Activated B cell treated with CpG ODN at 0.5 μM for 24 hours (primary cell): ENCODE measurements at regions not wholly inside any gene's neighbourhood (a gene's known extent, or its start where the extent isn't known, plus 50 kb on each side); places are given as distances from the start of the nearest gene placed in this dataset.

Experiments used
- ATAC-seq: fragments of 200-7000 bp; cut with Tn5 transposase; one replicate; pipeline ENCODE4 v1.10.0; 2021; ENCODE audit warnings: low read depth, mild to moderate bottlenecking, moderate library complexity
- CTCF ChIA-PET: fragments of 350-600 bp; sonication (Branson Sonifier 250); formaldehyde crosslinking; loops from one replicate; lab custom pipeline; 2021; ENCODE audit warnings: antibody characterized with exemption; lab: Charles Lee
- POLR2A ChIA-PET: fragments of 350-600 bp; sonication (Branson Sonifier 250); formaldehyde crosslinking; loops from one replicate; lab custom pipeline; 2021; ENCODE audit warnings: antibody characterized with exemption; lab: Charles Lee
- DNase-seq: peaks from one replicate; pipeline ENCODE4 v3.0.0; 2022
- H3K27ac Mint-ChIP-seq: one replicate; pipeline ENCODE4 v1.8.0; 2020; ENCODE audit warnings: mixed read lengths
- H3K27me3 Mint-ChIP-seq: one replicate; pipeline ENCODE4 v1.8.0; 2021; ENCODE audit warnings: mixed read lengths
- H3K36me3 Mint-ChIP-seq: one replicate; pipeline ENCODE4 v1.8.0; 2021; ENCODE audit warnings: low read depth, mixed read lengths
- H3K4me1 Mint-ChIP-seq: one replicate; pipeline ENCODE4 v1.8.0; 2021; ENCODE audit warnings: mixed read lengths
- H3K4me3 Mint-ChIP-seq: one replicate; pipeline ENCODE4 v1.8.0; 2020; ENCODE audit warnings: mild to moderate bottlenecking, mixed read lengths
- H3K9me3 Mint-ChIP-seq: one replicate; pipeline ENCODE4 v1.8.0; 2020; ENCODE audit warnings: mixed read lengths
- CTCF ChIP-seq: fragments of 200-600 bp; IDR thresholded peaks from one replicate; pipeline ENCODE4 v1.8.0; 2022; ENCODE audit warnings: antibody characterized with exemption, mild to moderate bottlenecking
- intact Hi-C: fragments of 100-400 bp; cut with micrococcal nuclease; formaldehyde crosslinking; loops from one replicate; pipeline ENCODE4 v1.15.1; 2024

DNA sequence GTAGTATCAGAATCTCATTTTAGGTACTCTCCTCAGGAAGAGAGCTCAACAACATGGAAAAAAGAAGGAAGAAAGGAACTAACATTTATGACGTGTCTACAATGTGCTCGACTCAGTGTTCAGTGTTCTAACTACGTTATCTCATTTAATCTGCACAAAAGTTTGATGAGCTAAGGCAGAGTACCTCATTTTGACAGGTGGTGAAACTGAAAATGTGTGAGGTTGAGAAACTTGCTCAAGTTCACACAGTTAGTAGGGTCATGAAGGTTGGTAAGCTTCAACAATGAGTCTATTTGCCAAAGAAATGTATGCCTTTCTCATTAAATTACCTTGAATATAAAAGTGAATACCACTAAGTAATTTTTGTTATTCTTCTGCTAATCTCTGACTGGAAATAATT is 165.1 kb downstream of the CAAP1 start:
- Mint-ChIP-seq H3K4me1 (no peaks in the 10 kb centered on the region), H3K9me3 (peaks cover 3% of the 10 kb centered on the region), H3K36me3 (no peaks in the 10 kb centered on the region), H3K4me3 (no peak overlapping the region), H3K27ac (no peak overlapping the region), H3K27me3 (no peaks in the 10 kb centered on the region)
- no peak for TF ChIP-seq CTCF
- ChIA-PET CTCF (no interaction called here), POLR2A (no interaction called here)
- DNase-seq (no peak), ATAC-seq (no peak)
- intact Hi-C loops, result no loop called here

DNA sequence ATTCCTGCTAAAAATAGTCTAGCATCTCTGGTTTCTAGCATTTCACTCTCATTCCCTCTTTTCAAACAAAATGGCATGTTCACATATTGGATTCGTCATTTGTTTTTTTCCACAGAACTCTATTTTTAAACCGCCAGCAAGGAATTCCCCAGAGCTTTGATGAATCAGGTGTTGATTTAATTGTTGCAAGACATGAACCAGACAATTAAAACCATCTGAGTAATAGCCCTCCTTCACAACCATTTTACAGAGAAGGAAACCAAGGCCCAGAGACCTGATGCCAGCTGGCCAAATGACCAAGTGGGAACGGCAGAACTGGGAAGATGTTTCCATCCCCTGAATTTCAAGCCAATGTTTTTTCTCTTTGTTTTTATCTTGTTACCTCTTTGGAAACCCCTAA is 167.0 kb downstream of the CAAP1 start:
- intact Hi-C loops, result no loop called here
- POLR2A ChIA-PET, result no interaction called here

DNA sequence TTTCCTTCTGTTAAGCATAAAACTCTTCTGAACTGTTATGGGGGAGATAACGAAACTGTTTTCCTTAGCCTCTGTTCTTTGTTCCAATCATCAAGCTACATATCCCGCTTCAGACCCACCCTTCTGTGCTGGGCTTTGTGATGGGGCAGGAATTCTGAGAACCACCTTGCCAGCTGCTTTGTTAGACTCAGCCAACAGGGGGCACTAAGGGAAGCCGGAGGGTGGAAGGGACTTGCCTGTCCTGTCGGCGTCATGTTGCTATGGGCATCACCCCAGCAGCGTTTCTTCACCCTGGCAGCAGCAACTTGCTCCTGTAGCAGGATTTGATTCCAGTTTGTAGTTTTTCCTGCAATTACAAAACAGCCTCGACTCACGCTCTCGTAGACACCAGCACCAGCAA is 169.1 kb downstream of the CAAP1 start:
- Mint-ChIP-seq H3K9me3 (no peaks in the 10 kb centered on the region), H3K27me3 (no peaks in the 10 kb centered on the region), H3K4me3 (no peak overlapping the region), H3K27ac (no peak overlapping the region), H3K36me3 (no peaks in the 10 kb centered on the region), H3K4me1 (no peaks in the 10 kb centered on the region)
- intact Hi-C loops, result no loop called here
- no peak for ATAC-seq
- no peak for TF ChIP-seq CTCF
- DNase-seq, result no peak
- CTCF ChIA-PET, result no interaction called here
- POLR2A ChIA-PET, result no interaction called here

More for the DNA sequence above, 167.0 kb downstream of the CAAP1 start:
- Mint-ChIP-seq H3K4me3 (no peak overlapping the region), H3K4me1 (no peaks in the 10 kb centered on the region), H3K9me3 (no peaks in the 10 kb centered on the region), H3K36me3 (no peaks in the 10 kb centered on the region), H3K27me3 (no peaks in the 10 kb centered on the region), H3K27ac (no peak overlapping the region)
- CTCF ChIA-PET, result no interaction called here
- DNase-seq (no peak), ATAC-seq (no peak)
- TF ChIP-seq CTCF, result no peak

DNA sequence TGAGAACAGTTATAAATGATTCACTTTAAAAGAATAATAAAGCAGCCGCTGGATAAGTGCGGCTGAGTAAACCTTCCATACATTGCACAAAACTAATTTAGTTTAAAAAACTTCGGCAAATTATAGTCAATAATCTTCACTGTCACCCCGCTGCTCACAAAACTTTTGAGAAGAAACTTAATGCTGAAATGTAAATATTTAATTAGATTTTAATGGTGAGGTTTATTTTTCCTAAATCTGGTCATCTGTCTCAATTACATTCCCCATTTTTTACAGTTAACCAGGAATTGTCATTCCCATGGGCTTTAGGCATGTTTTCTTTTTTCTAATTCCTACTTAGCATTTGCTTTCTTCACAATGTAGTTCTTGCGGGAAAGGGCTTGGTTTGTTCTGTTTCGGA is 169.8 kb downstream of the CAAP1 start:
- intact Hi-C loops, result no loop called here
- no peaks in the 10 kb centered on the region for H3K36me3 Mint-ChIP-seq
- ATAC-seq (no peak), DNase-seq (no peak)
- CTCF ChIA-PET, result no interaction called here
- no peak overlapping the region for H3K27ac Mint-ChIP-seq
- no peaks in the 10 kb centered on the region for H3K4me1 Mint-ChIP-seq
- TF ChIP-seq CTCF, result no peak
- H3K4me3 Mint-ChIP-seq, result no peak overlapping the region
- POLR2A ChIA-PET, result no interaction called here
- H3K27me3 Mint-ChIP-seq, result no peaks in the 10 kb centered on the region
- H3K9me3 Mint-ChIP-seq, result no peaks in the 10 kb centered on the region

DNA sequence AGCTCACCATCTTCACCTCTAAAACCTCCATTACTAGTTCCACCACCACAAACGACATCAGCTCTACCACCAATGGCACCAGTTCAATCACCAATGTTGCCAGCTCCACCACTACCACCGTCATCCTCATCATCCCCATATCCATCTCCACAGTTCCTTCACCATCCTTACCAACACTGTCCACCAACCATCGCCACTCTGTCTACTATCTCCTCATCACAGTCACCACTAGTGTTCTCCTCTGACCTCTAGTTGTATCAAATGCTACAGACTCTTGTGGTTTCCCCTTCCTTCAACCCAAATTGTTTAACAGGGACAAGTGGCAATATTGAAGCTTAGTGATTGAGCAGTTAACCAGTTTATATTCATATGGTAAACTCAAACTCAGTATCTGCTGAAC is 182.6 kb downstream of the CAAP1 start:
- intact Hi-C loops, result loop anchor here (10.0 kb wide), 1 partner anchor 65 kb away; no protein-coding TSS in a partner anchor
- H3K9me3 Mint-ChIP-seq, result no peaks in the 10 kb centered on the region
- TF ChIP-seq CTCF, result no peak
- ChIA-PET CTCF (no interaction called here), POLR2A (no interaction called here)
- no peaks in the 10 kb centered on the region for H3K27me3 Mint-ChIP-seq
- no peak overlapping the region for H3K27ac Mint-ChIP-seq
- H3K36me3 Mint-ChIP-seq, result no peaks in the 10 kb centered on the region
- no peaks in the 10 kb centered on the region for H3K4me1 Mint-ChIP-seq
- ATAC-seq, result no peak
- no peak for DNase-seq
- H3K4me3 Mint-ChIP-seq, result no peak overlapping the region
